D721Med (cell line): ENCODE measurements at regions not wholly inside any gene's neighbourhood (a gene's known extent, or its start where the extent isn't known, plus 50 kb on each side); places are given as distances from the start of the nearest gene placed in this dataset.

ENCODE experiments used
- DNase-seq: peaks from one replicate; pipeline ENCODE4 v3.0.0; 2011; ENCODE audit warnings: low spot score; ENCODE audit not compliant: insufficient read length
- FAIRE-seq: peaks from 2 replicates; lab custom pipeline; 2011; peaks lifted over from hg19 to GRCh38; lab: Jason Lieb, UNC
- CTCF ChIP-seq: IDR thresholded peaks from 2 replicates; pipeline ENCODE4 v1.5.1; 2012; ENCODE audit warnings: mild to moderate bottlenecking, control low read depth; ENCODE audit not compliant: insufficient read depth; ENCODE audit errors: missing control alignments

- no peak for TF ChIP-seq CTCF
- DNase-seq (no peak), FAIRE-seq (no peak)
Observed at GRCh38 chr10:58995058-58995596, 181.3 kb upstream of the PHYHIPL start.

- no peak for TF ChIP-seq CTCF
- no peak for DNase-seq
- FAIRE-seq: no peak
Observed at GRCh38 chr10:58996063-58996462, 180.4 kb upstream of the PHYHIPL start.

GRCh38 chr10:58996866-58997265 lies 179.6 kb upstream of the PHYHIPL start:
- no peak for TF ChIP-seq CTCF
- FAIRE-seq (no peak), DNase-seq (no peak)

- no peak for TF ChIP-seq CTCF
- FAIRE-seq (no peak), DNase-seq (no peak)
Observed at GRCh38 chr10:58998924-58999713, 177.3 kb upstream of the PHYHIPL start.

- no peak for FAIRE-seq
- no peak for TF ChIP-seq CTCF
- DNase-seq: no peak
Observed at GRCh38 chr10:59000162-59000825, 176.1 kb upstream of the PHYHIPL start.

- FAIRE-seq (no peak), DNase-seq (no peak)
- no peak for TF ChIP-seq CTCF
Observed at GRCh38 chr10:59002011-59002410, 174.4 kb upstream of the PHYHIPL start.
